HG02571 (cell line): ENCODE measurements at regions not wholly inside any gene's neighbourhood (a gene's known extent, or its start where the extent isn't known, plus 50 kb on each side); places are given as distances from the start of the nearest gene placed in this dataset.
"Not testable (repeated sequence)": the region's sequence is repeated elsewhere in the genome, so short reads cannot be mapped to it uniquely, and the experiment has no call there.

Source experiments
- ATAC-seq: cut with Tn5 transposase; IDR thresholded peaks from one replicate; pipeline ENCODE4 v1.9.1; 2021; ENCODE audit warnings: mild to moderate bottlenecking, moderate library complexity; ENCODE audit not compliant: unreplicated experiment

DNA sequence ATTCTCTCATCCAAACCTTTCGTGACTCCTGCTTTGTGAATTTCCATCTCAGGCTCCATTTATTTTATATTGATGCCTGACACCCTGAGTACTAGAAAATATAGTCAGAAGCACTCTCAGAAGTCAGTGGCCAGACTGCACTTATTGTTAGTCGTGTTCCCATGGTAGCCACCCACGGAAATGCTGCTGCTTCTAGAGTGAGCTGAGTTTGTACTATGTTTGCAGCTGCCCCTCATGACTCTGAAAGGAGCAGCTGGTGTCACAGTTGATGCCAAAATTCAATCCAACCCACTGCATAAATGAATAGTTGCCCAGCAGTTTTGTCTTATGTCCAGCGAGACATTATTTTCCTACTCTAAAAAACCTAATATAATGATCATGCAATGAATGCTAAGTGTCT, 265.2 kb upstream of the SPHKAP start:
- ATAC-seq, result no peak

DNA sequence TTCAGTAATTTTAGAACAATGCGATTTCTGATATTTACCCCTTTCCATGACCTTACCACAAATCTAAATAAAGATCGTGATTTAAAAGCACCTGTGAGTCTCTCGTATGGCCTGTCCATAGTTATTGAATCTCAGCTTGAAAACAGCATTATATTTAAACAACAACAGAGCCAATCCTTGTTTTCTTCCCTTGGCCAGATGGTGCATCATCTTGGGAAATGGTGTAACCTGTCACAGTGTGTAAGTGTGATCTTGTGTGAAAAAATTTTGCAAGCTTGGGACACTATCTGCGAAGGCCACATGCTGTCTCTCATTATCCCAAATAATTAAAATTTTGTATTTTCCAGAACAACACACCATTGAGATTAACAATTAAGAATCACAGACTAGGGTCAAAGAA, 262.7 kb upstream of the SPHKAP start:
- ATAC-seq, result no peak

DNA sequence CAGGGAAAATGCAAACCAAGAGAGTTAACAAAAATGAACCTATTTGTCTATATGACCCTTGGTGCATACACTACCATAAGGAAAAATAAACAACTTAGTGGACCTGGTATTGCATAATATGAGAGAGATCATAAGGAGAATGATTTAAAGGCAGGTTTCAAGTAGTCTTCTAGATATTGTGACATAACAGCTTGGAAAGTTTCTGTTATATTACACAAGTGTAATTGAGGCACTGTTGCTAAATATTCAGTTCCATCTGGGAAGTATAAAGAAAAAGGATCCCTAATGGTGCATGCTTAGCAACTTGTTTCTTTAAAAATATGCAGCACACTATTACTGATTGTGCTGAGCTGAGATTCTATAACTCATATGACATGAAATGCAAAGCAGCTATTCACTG, 252.2 kb upstream of the SPHKAP start:
- no peak for ATAC-seq

DNA sequence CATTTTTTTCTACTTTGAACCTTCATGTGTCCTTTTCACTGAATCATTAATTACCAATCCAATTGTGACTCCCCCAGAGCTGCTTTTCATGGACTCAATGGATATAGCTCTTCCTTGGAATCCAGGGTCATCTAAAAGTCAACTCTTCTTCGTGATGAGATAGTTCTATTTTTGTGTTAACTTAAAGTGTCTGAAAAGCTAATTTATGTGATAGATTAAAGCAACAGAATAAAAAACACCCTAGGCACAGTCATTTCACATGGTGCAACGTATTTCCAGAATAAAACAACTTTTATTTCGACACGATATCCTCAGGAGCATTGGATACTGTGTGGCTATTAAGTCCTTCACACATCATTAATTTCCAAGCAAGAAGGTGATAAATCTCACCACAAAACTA, 250.6 kb upstream of the SPHKAP start:
- ATAC-seq, result no peak

DNA sequence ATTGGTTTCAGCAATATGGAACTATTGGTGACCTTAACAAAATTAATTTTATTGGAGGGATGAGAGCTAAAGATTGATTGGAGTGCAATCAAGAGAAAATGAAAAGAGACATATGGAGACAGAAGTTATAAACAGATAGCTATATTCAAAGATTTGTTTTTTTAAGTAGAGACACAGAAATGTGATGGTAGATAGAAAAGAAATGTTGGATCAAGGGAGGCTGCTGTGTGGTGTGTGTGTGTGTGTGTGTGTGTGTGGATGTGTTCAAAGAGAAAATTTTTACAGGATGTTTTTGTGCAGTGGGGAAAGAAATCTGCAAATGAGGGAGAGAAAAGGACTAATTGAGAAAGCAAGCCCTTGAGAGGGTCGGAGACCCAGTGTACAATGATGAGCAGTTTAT, 249.5 kb upstream of the SPHKAP start:
- ATAC-seq, result no peak

DNA sequence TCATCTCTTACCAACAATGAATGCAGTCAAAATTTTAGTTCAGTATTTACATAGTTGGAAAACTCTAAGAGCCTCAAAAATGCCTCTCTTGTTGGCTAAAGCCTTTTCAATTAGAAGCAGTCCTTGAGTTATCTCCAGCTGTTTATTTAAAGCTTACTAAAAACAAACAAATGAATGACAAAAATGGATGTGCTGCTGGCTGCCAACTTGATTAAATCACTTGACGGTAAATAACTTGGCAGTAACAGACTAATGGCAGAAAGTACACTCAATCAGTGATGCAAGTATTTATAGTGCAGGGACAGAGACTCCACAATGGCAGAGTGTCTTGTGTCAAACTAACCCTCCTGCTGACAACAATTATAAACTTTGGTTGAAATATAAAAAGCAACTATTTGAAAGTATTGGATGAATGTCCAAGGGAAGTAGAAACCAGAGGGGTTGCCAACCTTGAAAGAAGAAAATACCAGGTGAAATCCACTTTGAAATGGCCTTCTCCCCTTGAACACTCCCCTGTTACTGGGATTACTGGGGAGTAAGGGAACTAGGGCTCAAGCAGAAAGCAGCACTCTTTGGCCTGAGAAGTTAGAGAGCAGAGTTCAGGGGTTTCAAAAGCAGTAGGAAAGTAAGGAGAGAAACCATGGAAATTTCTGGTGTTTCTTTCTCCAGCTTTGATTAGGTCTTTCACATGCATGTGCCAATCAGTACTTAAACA, 245.2 kb upstream of the SPHKAP start:
- ATAC-seq, result no peak

DNA sequence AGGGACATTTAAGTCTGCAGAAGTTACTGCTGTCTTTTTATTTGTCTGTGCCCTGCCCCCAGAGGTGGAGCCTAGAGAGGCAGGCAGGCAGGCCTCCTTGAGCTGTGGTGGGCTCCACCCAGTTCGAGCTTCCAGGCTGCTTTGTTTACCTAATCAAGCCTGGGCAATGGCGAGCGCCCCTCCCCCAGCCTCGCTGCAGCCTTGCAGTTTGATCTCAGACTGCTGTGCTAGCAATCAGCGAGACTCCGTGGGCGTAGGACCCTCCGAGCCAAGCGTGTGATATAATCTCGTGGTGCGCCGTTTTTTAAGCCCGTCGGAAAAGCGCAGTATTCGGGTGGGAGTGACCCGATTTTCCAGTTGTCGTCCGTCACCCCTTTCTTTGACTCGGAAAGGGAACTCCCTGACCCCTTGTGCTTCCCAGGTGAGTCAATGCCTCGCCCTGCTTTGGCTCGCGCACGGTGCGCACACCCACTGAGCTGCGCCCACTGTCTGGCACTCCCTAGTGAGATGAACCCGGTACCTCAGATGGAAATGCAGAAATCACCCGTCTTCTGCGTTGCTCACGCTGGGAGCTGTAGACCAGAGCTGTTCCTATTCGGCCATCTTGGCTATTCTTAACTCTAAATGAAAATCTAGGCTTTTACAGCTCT, 244.0 kb upstream of the SPHKAP start:
- ATAC-seq, result not testable (repeated sequence)

DNA sequence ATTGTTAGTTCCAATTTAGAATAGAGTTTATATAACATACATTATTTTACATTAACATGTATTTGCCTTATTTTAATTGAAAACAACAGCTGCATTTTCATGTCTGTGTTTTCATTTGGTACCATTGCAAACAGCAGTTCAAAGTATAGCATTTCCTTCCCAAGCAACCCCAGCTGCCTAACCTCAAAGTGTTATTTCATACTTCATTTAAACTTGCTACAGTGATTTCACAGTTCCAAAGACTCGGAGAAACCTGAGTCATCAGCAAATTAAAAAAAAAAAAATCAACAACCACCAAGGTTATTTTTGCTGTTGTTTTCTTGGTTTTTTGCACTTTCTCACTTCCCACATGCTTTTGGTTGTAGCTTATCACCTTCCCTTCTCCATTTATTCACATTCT, 236.5 kb upstream of the SPHKAP start:
- ATAC-seq, result no peak

DNA sequence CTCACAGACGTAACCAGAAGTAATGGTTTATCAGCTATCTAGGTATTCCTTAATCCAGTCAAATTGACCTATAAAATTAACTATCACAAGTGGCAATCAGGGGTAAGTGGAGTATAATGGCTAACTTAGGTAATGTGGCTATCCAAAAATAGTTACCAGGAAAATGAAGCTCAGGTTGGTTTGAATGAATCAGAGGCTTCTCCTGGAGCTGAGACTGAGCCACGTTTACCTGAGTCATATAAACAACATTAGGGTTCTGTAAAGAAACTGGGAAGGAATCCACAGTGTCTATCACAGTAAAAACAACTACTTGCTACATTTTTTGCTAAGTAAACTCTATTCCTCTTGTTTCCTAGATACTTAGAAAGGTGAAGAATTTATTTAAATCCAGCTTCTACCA, 236.0 kb upstream of the SPHKAP start:
- no peak for ATAC-seq

DNA sequence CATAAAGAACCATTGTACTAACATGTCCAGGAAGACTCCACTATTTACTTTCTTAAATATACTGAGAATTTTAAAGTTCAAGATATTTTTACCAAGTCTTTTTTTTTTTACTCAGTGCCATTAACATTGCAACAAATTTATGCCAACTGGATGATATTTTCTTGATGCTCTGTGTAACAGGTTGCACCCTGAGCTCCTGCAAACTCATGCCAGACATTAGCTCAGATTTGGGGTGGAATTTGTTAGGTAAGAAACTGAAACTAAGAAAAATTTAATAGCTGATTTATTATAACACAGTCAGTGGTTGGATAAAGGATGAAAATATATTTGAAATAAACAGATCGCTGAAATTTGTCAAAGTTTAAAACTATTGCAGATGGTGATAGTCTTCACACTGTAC, 228.6 kb upstream of the SPHKAP start:
- ATAC-seq, result no peak

DNA sequence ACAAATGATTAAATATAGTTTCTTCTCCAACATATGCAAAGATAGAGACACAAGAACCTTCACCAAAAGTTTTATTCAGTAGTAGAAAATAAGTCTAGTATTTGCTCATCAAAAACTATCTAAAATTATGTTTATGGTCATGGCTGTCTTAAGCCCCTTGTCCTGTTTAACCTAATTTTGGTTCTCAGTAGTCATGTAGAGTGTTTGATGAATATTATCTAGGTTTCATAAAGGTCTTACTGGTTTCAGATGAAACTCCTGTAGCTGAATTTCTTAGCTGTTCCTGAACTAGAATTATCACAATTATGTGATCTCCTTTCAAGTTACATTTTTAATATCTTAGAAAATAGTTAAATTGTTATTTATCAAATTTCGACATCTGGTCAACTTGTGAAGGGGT, 228.0 kb upstream of the SPHKAP start:
- ATAC-seq, result no peak

DNA sequence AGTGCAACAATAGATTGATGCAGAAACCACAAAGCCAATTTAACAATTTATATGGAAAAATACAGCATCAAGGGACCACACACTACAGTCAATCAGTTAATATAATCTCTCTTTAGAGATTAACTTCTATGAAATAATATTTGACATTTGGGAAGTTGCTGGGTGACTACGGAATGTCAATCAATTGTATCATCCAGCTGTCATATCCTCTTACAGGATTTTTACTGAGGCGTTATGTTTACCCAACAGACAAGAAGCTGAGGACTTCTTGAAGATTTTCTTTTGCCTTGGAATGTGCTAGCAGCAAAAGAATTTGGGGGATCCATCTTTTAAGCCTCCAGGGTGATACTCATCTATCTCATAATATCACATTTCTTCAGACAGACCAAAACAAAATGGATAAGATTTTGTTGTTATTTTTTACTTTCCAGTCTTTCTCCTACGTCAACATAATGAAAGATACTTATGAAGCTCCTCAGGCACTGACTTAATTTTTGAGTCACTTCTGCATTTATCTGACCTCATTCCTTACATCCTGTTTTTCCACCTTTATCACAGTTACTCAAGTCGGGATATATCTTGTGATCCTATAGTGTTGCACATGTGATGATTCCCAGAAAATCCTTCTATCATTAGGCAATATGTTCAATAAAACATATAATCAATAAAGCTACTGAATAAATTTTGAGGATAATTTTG, 227.2 kb upstream of the SPHKAP start:
- no peak for ATAC-seq

DNA sequence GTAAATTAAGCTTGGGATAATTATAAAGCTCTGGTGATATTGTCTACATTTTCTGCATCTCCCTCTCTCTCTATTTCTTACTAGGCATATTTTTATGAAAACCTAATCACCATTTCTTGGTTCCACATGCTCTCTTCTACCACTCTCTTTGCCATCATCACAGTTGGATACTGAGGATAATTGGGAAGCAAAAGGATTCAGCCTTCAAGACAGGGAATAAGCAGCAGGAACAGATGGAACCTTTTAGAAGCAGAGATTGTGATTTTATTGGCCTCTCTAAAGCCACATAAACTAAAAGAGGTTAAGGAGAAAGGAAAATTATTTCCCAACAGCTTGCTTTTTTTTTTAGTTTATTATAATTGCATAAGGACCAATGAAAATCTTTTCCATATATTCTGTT, 226.3 kb upstream of the SPHKAP start:
- ATAC-seq, result no peak

DNA sequence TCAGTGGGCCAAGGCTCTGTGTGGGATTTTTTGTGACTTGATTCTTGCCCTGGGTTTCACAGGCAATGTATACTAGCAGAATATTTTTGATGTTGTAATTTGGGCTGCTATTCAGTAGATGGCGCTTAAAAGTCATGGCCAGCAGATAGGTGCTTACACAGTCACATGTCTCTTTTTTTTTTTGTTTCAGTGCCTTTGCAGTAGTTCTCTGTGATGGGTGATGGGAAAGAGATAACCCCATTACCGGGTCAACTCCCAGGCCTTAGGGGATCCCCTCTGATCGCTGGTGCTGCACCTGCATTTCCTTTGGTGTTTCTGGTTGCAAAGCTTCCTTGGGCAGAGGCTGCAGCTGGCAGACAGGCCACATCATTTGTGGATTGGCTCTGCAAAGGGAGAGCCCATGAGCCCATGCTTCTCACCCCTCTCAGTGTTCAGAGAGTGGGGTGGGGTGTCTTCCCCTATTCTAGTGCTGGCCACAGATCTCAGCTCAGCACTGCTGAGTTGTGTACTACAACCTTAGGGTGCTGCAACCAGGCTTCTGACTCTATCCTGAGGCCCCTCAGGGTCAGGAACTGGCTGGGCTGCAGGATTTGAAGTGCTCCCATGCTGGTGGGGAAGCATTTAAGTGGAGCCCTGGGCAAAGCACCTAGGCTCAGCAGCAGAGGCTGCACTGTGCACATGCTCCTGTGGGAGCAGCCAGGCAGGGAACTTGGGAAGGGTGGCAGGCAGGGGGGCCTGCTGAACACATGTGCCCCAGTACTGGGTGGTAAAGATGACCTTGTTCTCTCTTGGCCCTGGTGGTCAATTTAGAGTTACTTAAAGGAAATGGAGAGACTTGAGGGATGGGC, 219.8 kb upstream of the SPHKAP start:
- ATAC-seq, result no peak

DNA sequence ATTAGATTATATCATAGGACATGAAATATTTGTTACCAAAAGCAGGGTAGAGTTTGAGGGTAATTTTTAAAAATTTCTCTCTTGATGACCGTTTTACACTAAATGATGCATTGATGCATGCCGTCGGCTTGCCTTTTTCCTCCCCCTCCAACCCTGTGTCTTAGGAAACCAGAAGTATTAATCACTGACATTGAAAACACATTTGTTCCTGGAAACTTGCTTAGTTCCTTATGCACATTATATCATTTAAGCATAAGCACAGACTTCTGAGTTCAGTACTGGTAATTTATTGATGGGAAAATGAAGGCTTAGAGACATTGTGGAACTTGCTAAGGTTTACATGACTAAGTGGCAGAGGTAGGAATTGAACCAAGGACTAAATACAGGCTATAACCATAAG, 206.3 kb upstream of the SPHKAP start:
- no peak for ATAC-seq

DNA sequence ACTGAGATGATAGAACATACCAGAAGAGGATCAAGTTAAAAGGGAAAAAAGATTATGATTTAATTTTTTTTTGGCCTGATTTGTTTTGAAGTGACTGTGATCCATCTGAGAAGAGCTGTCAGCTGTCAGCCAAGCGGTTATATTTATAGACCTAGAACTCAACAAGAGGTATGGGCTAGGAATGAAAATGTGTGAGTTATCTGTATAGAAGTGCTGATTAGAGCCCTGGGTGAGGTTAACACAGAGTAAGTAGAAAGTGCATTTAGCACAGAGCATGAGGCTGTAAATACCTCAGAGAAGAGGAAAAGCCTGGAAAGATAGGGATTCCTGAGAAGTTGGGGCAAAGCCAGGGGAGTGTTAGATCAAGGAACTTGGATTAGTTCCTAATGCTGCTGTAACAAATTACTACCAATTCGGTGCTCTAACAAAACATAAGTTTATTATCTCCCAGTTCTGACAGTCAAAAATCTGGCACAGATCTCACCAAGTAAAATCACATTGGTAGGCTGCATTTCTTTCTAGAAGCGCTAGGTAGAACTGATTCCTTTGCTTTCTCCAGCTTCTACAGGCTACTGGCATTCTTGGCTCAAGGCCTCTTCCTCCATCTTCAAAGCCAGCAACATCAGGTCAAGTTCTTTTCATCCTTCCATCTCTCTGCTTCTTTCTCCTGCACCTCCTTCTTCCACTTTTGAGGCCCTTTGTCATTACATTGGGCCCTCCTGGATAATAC, 197.4 kb upstream of the SPHKAP start:
- ATAC-seq, result no peak

DNA sequence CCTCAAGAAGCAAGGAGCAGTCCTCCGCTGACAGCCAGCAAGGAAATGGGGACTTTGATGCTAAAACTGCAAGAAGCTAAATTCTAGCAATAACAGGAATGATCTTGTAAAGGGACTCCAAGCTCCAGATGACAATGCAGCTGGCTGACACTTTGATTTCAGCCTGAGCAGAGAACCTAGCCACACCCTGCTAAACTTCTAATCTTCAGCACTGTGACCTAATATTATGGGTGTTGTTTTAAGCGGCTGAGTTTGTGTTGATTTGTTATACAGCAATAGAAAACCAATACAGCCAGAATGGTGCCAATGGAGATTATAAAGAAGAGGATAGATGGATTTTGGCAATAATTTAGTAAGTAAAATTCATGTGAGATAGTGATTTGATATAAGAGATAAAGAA, 196.7 kb upstream of the SPHKAP start:
- no peak for ATAC-seq

DNA sequence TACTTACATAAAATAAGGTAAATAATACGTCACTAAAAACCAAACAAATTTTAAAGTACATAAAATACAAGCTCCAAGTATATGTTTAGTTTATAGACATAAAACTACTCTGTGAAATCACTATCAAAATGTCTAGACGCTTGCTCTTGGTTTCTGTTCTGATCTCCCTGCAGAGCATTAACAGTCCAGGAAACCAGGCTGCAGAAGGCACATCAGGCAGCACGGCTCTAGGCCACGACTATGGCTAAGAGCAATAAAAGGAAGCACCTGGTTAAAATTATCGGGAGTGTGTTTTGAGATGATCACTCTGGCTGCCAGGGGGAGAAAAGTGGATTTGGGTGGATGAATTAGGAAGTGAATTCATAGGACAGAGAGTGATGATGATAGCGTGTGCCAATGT, 196.0 kb upstream of the SPHKAP start:
- no peak for ATAC-seq

DNA sequence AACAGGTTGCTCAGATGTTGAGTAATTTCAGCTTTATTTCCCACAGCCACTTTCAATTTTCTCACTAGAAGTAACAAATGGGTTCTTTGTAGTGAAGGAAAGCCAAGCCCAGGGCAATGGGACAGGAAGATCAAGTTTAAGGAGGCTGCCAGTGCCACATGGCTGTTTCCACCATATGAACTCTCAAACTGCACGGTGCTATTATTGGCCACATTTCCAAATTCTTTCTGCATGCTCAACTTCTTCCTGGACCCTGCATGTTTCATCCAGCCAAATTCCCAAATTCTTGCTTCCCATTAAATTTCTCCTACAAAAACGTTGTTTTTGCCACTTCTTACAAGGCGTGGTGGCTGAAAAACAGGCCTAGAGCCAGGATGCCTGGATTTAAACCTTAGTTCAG, 193.3 kb upstream of the SPHKAP start:
- no peak for ATAC-seq

DNA sequence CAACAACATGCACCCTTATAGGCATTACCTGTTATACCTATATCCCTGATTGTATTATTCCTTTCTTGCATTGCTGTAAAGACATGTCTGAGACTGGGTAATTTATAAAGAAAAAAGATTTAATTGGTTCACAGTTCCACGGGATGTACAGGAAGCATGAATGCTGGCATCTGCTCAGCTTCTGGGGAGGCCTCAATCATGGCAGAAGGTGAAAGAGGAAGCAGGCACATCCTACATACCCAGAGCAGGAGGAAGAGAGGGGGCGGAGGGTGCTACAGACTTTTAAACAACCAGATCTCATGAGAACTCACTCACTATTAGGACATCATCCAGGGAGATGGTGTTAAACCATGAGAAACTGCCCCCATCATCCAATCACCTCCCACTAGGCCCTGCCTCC, 191.7 kb upstream of the SPHKAP start:
- ATAC-seq, result no peak

DNA sequence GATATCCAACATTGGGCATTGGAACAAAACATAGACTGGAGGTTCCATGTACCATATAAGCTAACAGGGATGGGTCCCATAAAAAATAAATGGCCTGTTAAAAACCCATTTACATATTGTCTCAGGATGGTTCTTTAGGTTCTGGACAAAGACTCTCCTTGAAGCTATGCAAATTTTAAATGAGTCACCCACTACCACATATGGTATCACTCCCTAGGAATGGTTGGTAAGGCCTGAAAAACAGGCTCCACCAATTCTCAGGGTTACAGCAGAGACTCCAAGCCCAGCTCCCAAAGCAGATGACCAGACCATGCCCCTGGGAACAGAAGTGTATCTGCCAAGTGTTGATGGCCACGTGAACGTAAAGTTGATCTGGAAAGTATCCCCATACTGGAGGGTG, 190.7 kb upstream of the SPHKAP start:
- ATAC-seq, result no peak
